Nephron (organoid): ENCODE measurements at regions not wholly inside any gene's neighbourhood (a gene's known extent, or its start where the extent isn't known, plus 50 kb on each side); places are given as distances from the start of the nearest gene placed in this dataset.

Source experiments
- H3K27ac Mint-ChIP-seq, 3 experiments: 2 replicates each; pipeline ENCODE4 v1.8.0; 2020; ENCODE audit warnings: mixed read lengths in 3 of 3, mild to moderate bottlenecking in 2 of 3, moderate library complexity in 1 of 3
- H3K27me3 Mint-ChIP-seq: 2 replicates; pipeline ENCODE4 v1.8.0; 2021; ENCODE audit warnings: low read depth, mild to moderate bottlenecking, moderate library complexity, mixed read lengths
- H3K36me3 Mint-ChIP-seq: 2 replicates; pipeline ENCODE4 v1.8.0; 2020; ENCODE audit warnings: low read depth, mixed read lengths
- H3K4me1 Mint-ChIP-seq: 2 replicates; pipeline ENCODE4 v1.8.0; 2020; ENCODE audit warnings: mixed read lengths
- H3K4me3 Mint-ChIP-seq, 3 experiments: 2 replicates each; pipeline ENCODE4 v1.8.0; 2020; ENCODE audit warnings: mild to moderate bottlenecking in 3 of 3, mixed read lengths in 3 of 3, moderate library complexity in 2 of 3
- H3K9me3 Mint-ChIP-seq: 2 replicates; pipeline ENCODE4 v1.8.0; 2020; ENCODE audit warnings: mixed read lengths
- CTCF ChIP-seq, 3 experiments: fragments of 200-600 bp; sonication (generic); IDR thresholded peaks; one replicate each; pipeline ENCODE4 v1.5.0; 2021; ENCODE audit warnings: antibody characterized with exemption in 3 of 3; ENCODE audit not compliant: unreplicated experiment in 3 of 3

- no peak overlapping the region for H3K4me3 Mint-ChIP-seq
- no peaks in the 10 kb centered on the region for H3K27me3 Mint-ChIP-seq
- no peaks in the 10 kb centered on the region for H3K36me3 Mint-ChIP-seq
- H3K27ac Mint-ChIP-seq, result no peak overlapping the region
- no peaks in the 10 kb centered on the region for H3K9me3 Mint-ChIP-seq
- TF ChIP-seq CTCF (IDR thresholded peaks at IDR 0.05; ENCODE audit: unreplicated experiment in 3 of 3), result no peak
- no peaks in the 10 kb centered on the region for H3K4me1 Mint-ChIP-seq
Measured at GRCh38 chr9:120338340-120338739, 241.6 kb downstream of the CDK5RAP2 start.

DNA sequence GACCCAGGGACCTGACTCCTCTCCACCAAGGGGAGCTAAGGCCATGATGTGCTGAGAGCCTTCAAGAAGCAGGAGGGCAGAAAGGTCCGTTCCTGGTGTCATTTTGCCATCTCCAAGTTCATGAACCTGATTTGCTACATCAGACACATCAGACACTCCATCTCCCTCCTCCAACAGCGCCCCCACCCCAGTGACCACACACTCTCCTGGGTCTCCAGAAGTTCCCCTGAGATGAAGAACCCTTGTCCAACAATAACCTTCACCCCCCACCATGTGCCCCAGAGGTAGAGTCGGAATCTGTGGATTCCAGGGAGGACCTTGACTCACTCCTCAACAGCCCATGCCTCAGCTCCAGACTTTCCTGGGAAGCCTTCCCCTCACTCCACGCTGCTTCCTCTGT, 242.8 kb downstream of the CDK5RAP2 start:
- Mint-ChIP-seq H3K27ac (no peak overlapping the region), H3K9me3 (no peaks in the 10 kb centered on the region)

DNA sequence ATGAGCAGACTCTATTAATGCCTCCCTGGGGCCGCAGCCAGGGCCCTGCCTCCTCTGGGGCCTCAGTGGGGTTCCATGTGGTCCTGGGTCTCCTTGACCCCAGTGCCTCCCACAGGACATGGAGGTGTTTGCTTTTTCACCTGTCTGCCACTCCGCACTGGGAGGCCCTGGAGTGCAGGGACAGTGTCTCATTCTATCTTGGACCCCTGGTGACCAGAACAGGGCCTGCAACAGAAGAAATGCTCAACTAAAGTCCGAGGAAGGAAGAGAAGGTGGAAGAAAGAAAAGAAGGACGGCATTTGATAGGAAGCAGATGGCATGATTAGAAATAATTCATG, 243.2 kb downstream of the CDK5RAP2 start:
- H3K27me3 Mint-ChIP-seq, result no peaks in the 10 kb centered on the region
- no peaks in the 10 kb centered on the region for H3K9me3 Mint-ChIP-seq
- TF ChIP-seq CTCF (IDR thresholded peaks at IDR 0.05; ENCODE audit: unreplicated experiment in 3 of 3), result no peak
- no peaks in the 10 kb centered on the region for H3K36me3 Mint-ChIP-seq
- H3K4me1 Mint-ChIP-seq, result no peaks in the 10 kb centered on the region
- H3K4me3 Mint-ChIP-seq, result no peak overlapping the region
- H3K27ac Mint-ChIP-seq, result no peak overlapping the region

More for the DNA sequence above, 242.8 kb downstream of the CDK5RAP2 start:
- Mint-ChIP-seq H3K27me3 (no peaks in the 10 kb centered on the region), H3K4me3 (no peak overlapping the region), H3K36me3 (no peaks in the 10 kb centered on the region), H3K4me1 (no peaks in the 10 kb centered on the region)
- TF ChIP-seq CTCF (IDR thresholded peaks at IDR 0.05; ENCODE audit: unreplicated experiment in 3 of 3), result no peak

DNA sequence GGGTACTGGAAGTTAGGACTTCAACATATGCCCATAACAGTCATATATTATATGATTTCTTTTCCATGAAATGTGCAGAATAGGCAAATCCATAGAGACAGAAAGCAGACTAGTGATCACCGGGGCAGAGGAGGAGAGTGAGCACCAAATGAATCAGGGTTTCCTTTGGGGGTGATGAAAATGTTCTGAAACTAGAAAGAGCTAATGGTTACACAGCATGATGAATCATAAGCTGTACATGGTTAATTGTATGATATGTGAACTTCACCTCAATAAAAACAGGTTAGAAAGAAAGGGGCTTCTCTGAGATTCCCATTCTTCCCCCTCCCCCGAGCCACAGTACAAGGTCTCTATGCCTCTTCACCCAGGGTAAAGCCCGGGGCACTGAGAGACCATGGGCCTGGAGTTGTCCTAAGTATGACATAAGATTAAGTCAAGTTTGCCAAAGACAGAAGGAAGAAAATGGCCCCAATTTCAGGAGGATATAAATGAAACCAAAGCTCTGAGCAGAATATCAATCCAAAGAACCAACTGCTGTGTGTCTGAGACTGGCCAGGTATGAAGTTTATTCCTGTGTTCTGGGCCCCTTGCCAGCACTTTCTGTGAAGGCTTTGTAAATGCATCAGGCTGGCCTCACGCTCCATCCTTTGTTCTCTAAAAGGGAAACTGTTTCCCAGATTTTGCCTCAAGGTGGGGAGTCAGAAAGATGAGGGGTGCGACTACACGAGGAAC, 243.8 kb downstream of the CDK5RAP2 start:
- no peaks in the 10 kb centered on the region for H3K9me3 Mint-ChIP-seq
- no peaks in the 10 kb centered on the region for H3K4me1 Mint-ChIP-seq
- no peaks in the 10 kb centered on the region for H3K36me3 Mint-ChIP-seq
- H3K27ac Mint-ChIP-seq, result no peak overlapping the region
- no peaks in the 10 kb centered on the region for H3K27me3 Mint-ChIP-seq
- TF ChIP-seq CTCF (IDR thresholded peaks at IDR 0.05; ENCODE audit: unreplicated experiment in 3 of 3), result no peak
- H3K4me3 Mint-ChIP-seq, result no peak overlapping the region

GRCh38 chr9:120331913-120332312, 248.1 kb downstream of the CDK5RAP2 start:
- H3K4me3 Mint-ChIP-seq, result no peak overlapping the region
- no peak for TF ChIP-seq CTCF (IDR thresholded peaks at IDR 0.05; ENCODE audit: unreplicated experiment in 3 of 3)
- no peaks in the 10 kb centered on the region for H3K36me3 Mint-ChIP-seq
- no peaks in the 10 kb centered on the region for H3K4me1 Mint-ChIP-seq
- no peak overlapping the region for H3K27ac Mint-ChIP-seq
- H3K27me3 Mint-ChIP-seq, result no peaks in the 10 kb centered on the region
- H3K9me3 Mint-ChIP-seq, result no peaks in the 10 kb centered on the region

- H3K4me1 Mint-ChIP-seq, result no peaks in the 10 kb centered on the region
- H3K9me3 Mint-ChIP-seq, result peaks cover 4% of the 10 kb centered on the region
- H3K36me3 Mint-ChIP-seq, result no peaks in the 10 kb centered on the region
- H3K27ac Mint-ChIP-seq, result no peak overlapping the region
- no peak overlapping the region for H3K4me3 Mint-ChIP-seq
- TF ChIP-seq CTCF (IDR thresholded peaks at IDR 0.05; ENCODE audit: unreplicated experiment in 3 of 3), result no peak
- H3K27me3 Mint-ChIP-seq, result no peaks in the 10 kb centered on the region
Measured at GRCh38 chr9:120330031-120330430, 249.9 kb downstream of the CDK5RAP2 start.
